GM19238 (cell line): ENCODE measurements at regions not wholly inside any gene's neighbourhood (a gene's known extent, or its start where the extent isn't known, plus 50 kb on each side); places are given as distances from the start of the nearest gene placed in this dataset.
"Not testable (repeated sequence)": the region's sequence is repeated elsewhere in the genome, so short reads cannot be mapped to it uniquely, and the experiment has no call there.

Source experiments
- DNase-seq: peaks from one replicate; pipeline ENCODE4 v3.0.0; 2011; ENCODE audit warnings: low spot score; ENCODE audit not compliant: insufficient read length

- no peak for DNase-seq
Observed at GRCh38 chr6:105728995-105729394, 326.1 kb upstream of the PREP start.

- no peak for DNase-seq
Observed at GRCh38 chr6:105726902-105727655, 324.2 kb upstream of the PREP start.

- DNase-seq = no peak
Observed at GRCh38 chr6:105714846-105715245, 312.0 kb upstream of the PREP start.

- no peak for DNase-seq
Observed at GRCh38 chr6:105713474-105714118, 310.7 kb upstream of the PREP start.

- DNase-seq = no peak
Observed at GRCh38 chr6:105711216-105711615, 308.3 kb upstream of the PREP start.

GRCh38 chr6:105705608-105706007 lies 302.7 kb upstream of the PREP start:
- no peak for DNase-seq

- DNase-seq = no peak
Observed at GRCh38 chr6:105695461-105695860, 292.6 kb upstream of the PREP start.

- DNase-seq = no peak
Observed at GRCh38 chr6:105692613-105693215, 289.8 kb upstream of the PREP start.

- DNase-seq = no peak
Observed at GRCh38 chr6:105691971-105692370, 289.1 kb upstream of the PREP start.

- no peak for DNase-seq
Observed at GRCh38 chr6:105691081-105691480, 288.2 kb upstream of the PREP start.

- no peak for DNase-seq
Observed at GRCh38 chr6:105688573-105688972, 285.7 kb upstream of the PREP start.

- not testable (repeated sequence) for DNase-seq
Observed at GRCh38 chr6:105686793-105687192, 283.9 kb upstream of the PREP start.

GRCh38 chr6:105681061-105681460 lies 278.2 kb upstream of the PREP start:
- no peak for DNase-seq

GRCh38 chr6:105680131-105680530 lies 277.2 kb upstream of the PREP start:
- DNase-seq = no peak

- DNase-seq = no peak
Observed at GRCh38 chr6:105678516-105678915, 275.6 kb upstream of the PREP start.

GRCh38 chr6:105677671-105678475 lies 275.0 kb upstream of the PREP start:
- DNase-seq = no peak

- no peak for DNase-seq
Observed at GRCh38 chr6:105676857-105677256, 274.0 kb upstream of the PREP start.

GRCh38 chr6:105675715-105676397 lies 273.0 kb upstream of the PREP start:
- no peak for DNase-seq

GRCh38 chr6:105672856-105673538 lies 270.1 kb upstream of the PREP start:
- DNase-seq = not testable (repeated sequence)

- no peak for DNase-seq
Observed at GRCh38 chr6:105669232-105669631, 266.4 kb upstream of the PREP start.

GRCh38 chr6:105667056-105667455 lies 264.2 kb upstream of the PREP start:
- DNase-seq = no peak
